Endothelial cell of umbilical vein (primary cell): ENCODE measurements at regions not wholly inside any gene's neighbourhood (a gene's known extent, or its start where the extent isn't known, plus 50 kb on each side); places are given as distances from the start of the nearest gene placed in this dataset.

Experiments
- BruUV-seq: library from RNA; stranded (reverse); fragments of 400-500 nt; replicated peaks from 2 replicates; lab custom pipeline; 2021; lab: Mats Ljungman, UMichigan
- CTCF ChIA-PET: fragments of 300-600, 350-600 bp; sonication (Branson Sonifier 250); formaldehyde crosslinking; loops from one replicate; lab custom pipeline; 2021; ENCODE audit warnings: antibody characterized with exemption, inconsistent platforms; lab: Charles Lee
- POLR2A ChIA-PET: fragments of 300-600, 350-600 bp; sonication (Branson Sonifier 250); formaldehyde crosslinking; loops from one replicate; lab custom pipeline; 2021; ENCODE audit warnings: antibody characterized with exemption, inconsistent platforms; lab: Charles Lee
- DNase-seq: peaks from one replicate; pipeline ENCODE4 v3.0.0-alpha.2; 2011; ENCODE audit warnings: low read depth, low spot score
- FAIRE-seq: peaks from 2 replicates; lab custom pipeline; 2011; peaks lifted over from hg19 to GRCh38; lab: Jason Lieb, UNC
- H2AFZ ChIP-seq: 2 replicates; pipeline ENCODE4 v1.6.0; 2012; ENCODE audit warnings: low read depth, low read length, control low read depth, inconsistent platforms
- H3K27ac ChIP-seq: 2 replicates; pipeline ENCODE4 v1.5.1; 2011; ENCODE audit warnings: low read depth, mild to moderate bottlenecking, control low read depth, low read length, moderate library complexity; ENCODE audit not compliant: insufficient read depth
- H3K27me3 ChIP-seq, 2 experiments: 2 replicates each; pipeline versions ENCODE4 v1.6.0 to v1.6.1; 2011; ENCODE audit warnings: low read length in 2 of 2, mixed read lengths in 1 of 2; ENCODE audit not compliant: control insufficient read depth in 2 of 2, insufficient read depth in 2 of 2
- H3K36me3 ChIP-seq, 2 experiments: 2 replicates in 1 of 2; 3 replicates in 1 of 2; pipeline ENCODE4 v1.5.1; 2011; ENCODE audit warnings: low read length in 2 of 2, mild to moderate bottlenecking in 1 of 2, moderate library complexity in 1 of 2; ENCODE audit not compliant: control insufficient read depth in 2 of 2, insufficient read depth in 2 of 2; ENCODE audit errors: extremely low read depth in 1 of 2
- H3K4me1 ChIP-seq: 3 replicates; pipeline ENCODE4 v1.5.1; 2011; ENCODE audit warnings: mild to moderate bottlenecking, low read length; ENCODE audit not compliant: control insufficient read depth, insufficient read depth; ENCODE audit errors: extremely low read depth
- H3K4me2 ChIP-seq: 2 replicates; pipeline ENCODE4 v1.6.1; 2011; ENCODE audit warnings: low read length, control low read depth, mixed read lengths; ENCODE audit not compliant: insufficient read depth
- H3K4me3 ChIP-seq, 3 experiments: fragments of 200-600 bp in 1 of 3; sonication (generic), shearing (Covaris generic) in 1 of 3; replicated peaks in 1 of 3; 2 replicates each; pipeline ENCODE4 v1.5.1; 2011 to 2016; ENCODE audit warnings: control low read depth in 3 of 3, low read length in 3 of 3, mild to moderate bottlenecking in 2 of 3, inconsistent platforms in 1 of 3, low read depth in 1 of 3, moderate library complexity in 1 of 3; ENCODE audit not compliant: insufficient read depth in 1 of 3
- H3K79me2 ChIP-seq: 2 replicates; pipeline ENCODE4 v1.6.0; 2012; ENCODE audit warnings: low read length, inconsistent platforms; ENCODE audit not compliant: control insufficient read depth, insufficient read depth
- H3K9ac ChIP-seq: replicated peaks from 2 replicates; pipeline ENCODE3; 2011; ENCODE audit warnings: low read length, control low read depth; ENCODE audit not compliant: insufficient read depth; ENCODE audit errors: extremely low read depth
- H3K9me1 ChIP-seq: replicated peaks from 3 replicates; pipeline ENCODE4 v1.6.0; 2011; ENCODE audit warnings: mild to moderate bottlenecking, low read length; ENCODE audit not compliant: control insufficient read depth, insufficient read depth; ENCODE audit errors: extremely low read depth
- H3K9me3 ChIP-seq: replicated peaks from 2 replicates; pipeline ENCODE4 v1.5.1; 2012; ENCODE audit warnings: low read length, inconsistent platforms; ENCODE audit not compliant: control insufficient read depth, insufficient read depth
- H4K20me1 ChIP-seq: replicated peaks from 2 replicates; pipeline ENCODE3; 2011; ENCODE audit warnings: mild to moderate bottlenecking, low read length; ENCODE audit not compliant: control insufficient read depth, insufficient read depth; ENCODE audit errors: extremely low read depth
- EZH2 ChIP-seq: IDR thresholded peaks from 2 replicates; pipeline ENCODE4 v1.6.1; 2012; ENCODE audit warnings: borderline replicate concordance, low read depth, mild to moderate bottlenecking, moderate library complexity, low read length, inconsistent platforms; ENCODE audit not compliant: severe bottlenecking
- FOS ChIP-seq: IDR thresholded peaks from 2 replicates; pipeline ENCODE4 v1.6.1; 2011; ENCODE audit warnings: mild to moderate bottlenecking, low read length, moderate library complexity, borderline replicate concordance; ENCODE audit not compliant: insufficient read depth
- GATA2 ChIP-seq: IDR thresholded peaks from 2 replicates; pipeline ENCODE4 v1.7.0; 2011; ENCODE audit warnings: low read depth, mild to moderate bottlenecking, moderate library complexity, mixed read lengths, low read length; ENCODE audit not compliant: insufficient read length, insufficient read depth
- JUN ChIP-seq: IDR thresholded peaks from 2 replicates; pipeline ENCODE4 v1.6.1; 2011; ENCODE audit warnings: borderline replicate concordance, low read depth; ENCODE audit not compliant: insufficient read length, insufficient read depth
- MYC ChIP-seq: IDR thresholded peaks from one replicate; pipeline ENCODE4 v1.6.1; 2011; ENCODE audit warnings: mild to moderate bottlenecking, low read depth, low read length
- POLR2A ChIP-seq: IDR thresholded peaks from 2 replicates; pipeline ENCODE4 v1.6.1; 2012; ENCODE audit warnings: low read depth, mild to moderate bottlenecking, control low read depth, low read length
- POLR2AphosphoS5 ChIP-seq: IDR thresholded peaks from 2 replicates; pipeline ENCODE4 v1.6.1; 2012; ENCODE audit warnings: low read depth, mild to moderate bottlenecking, control low read depth, low read length, moderate library complexity; ENCODE audit not compliant: insufficient read depth
- dilution Hi-C: fragments of 300-500 bp; cut with MboI; formaldehyde crosslinking; loops from one replicate; pipeline ENCODE4 v1.15.0; 2019; ENCODE audit warnings: low sequenced_read_pairs; ENCODE audit not compliant: extremely low pct_ligation_motif_present
- intact Hi-C: fragments of 100-400 bp; cut with micrococcal nuclease; formaldehyde crosslinking; loops from one replicate; pipeline ENCODE4 v1.10.0; 2022
- TF ChIP-seq, protein P1 (sequence below): IDR thresholded peaks from 2 replicates; pipeline ENCODE4 v1.6.1; 2011; ENCODE audit not compliant: insufficient read depth, insufficient read length
- TF ChIP-seq, protein P2 (sequence below), 2 donors: IDR thresholded peaks; 1 replicate in 1 of 2; 2 replicates in 1 of 2; pipeline ENCODE4 v1.5.1; 2011; ENCODE audit warnings: low read length in 2 of 2, mild to moderate bottlenecking in 2 of 2, moderate library complexity in 2 of 2, control low read depth in 1 of 2, inconsistent platforms in 1 of 2, low read depth in 1 of 2; ENCODE audit not compliant: insufficient read depth in 1 of 2; ENCODE audit errors: extremely low read depth in 1 of 2

DNA sequence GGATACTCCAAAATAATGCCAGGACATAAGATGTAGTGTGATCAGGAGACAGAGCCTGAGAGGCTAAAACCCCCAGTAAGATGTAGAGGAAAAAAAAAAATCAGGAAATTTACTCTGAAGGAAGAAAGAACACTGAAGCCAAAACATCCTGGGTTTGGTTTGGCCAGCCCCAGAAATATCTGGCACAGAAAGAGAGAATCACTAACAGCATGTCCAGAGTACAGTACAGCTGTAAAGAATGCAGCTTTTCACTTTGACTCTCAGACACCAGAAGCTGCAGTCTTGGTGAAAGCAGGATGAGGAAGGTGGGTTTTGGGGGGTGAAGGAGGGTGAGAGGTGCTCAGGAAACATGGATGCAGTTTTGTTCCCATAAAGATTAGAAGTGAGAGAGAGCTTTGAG lies 1577.7 kb upstream of the ACVR2A start:
- Histone ChIP-seq H3K27me3 (no peaks in the 10 kb centered on the region), H3K4me1 (no peaks in the 10 kb centered on the region), H3K9ac (no peak overlapping the region), H4K20me1 (no peaks in the 10 kb centered on the region), H3K27ac (no peak overlapping the region), H3K9me3 (no peaks in the 10 kb centered on the region), H3K4me2 (no peak overlapping the region), H3K36me3 (no peaks in the 10 kb centered on the region), H3K4me3 (no peak overlapping the region), H2AFZ (no peak overlapping the region), H3K9me1 (no peaks in the 10 kb centered on the region), H3K79me2 (no peaks in the 10 kb centered on the region)
- intact Hi-C loops (no loop called here), dilution Hi-C loops (no loop called here)
- no TSS peak for BruUV-seq
- ChIA-PET CTCF (interaction anchor here (1.0 kb wide), 1 partner anchor 45 kb away, joined by 3 read pairs; no protein-coding TSS in a partner anchor), POLR2A (no interaction called here)
- no peak for FAIRE-seq
- TF ChIP-seq EZH2 (no peak), GATA2 (no peak), POLR2AphosphoS5 (no peak), POLR2A (no peak), FOS (no peak), MYC (no peak), JUN (no peak)
- TF ChIP-seq, protein P1, sequence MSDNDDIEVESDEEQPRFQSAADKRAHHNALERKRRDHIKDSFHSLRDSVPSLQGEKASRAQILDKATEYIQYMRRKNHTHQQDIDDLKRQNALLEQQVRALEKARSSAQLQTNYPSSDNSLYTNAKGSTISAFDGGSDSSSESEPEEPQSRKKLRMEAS = no peak
- TF ChIP-seq, protein P2, sequence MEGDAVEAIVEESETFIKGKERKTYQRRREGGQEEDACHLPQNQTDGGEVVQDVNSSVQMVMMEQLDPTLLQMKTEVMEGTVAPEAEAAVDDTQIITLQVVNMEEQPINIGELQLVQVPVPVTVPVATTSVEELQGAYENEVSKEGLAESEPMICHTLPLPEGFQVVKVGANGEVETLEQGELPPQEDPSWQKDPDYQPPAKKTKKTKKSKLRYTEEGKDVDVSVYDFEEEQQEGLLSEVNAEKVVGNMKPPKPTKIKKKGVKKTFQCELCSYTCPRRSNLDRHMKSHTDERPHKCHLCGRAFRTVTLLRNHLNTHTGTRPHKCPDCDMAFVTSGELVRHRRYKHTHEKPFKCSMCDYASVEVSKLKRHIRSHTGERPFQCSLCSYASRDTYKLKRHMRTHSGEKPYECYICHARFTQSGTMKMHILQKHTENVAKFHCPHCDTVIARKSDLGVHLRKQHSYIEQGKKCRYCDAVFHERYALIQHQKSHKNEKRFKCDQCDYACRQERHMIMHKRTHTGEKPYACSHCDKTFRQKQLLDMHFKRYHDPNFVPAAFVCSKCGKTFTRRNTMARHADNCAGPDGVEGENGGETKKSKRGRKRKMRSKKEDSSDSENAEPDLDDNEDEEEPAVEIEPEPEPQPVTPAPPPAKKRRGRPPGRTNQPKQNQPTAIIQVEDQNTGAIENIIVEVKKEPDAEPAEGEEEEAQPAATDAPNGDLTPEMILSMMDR (IDR thresholded peaks at IDR 0.05; ENCODE audit: extremely low read depth in 1 of 2, insufficient read depth in 1 of 2, low read depth in 1 of 2, low read length in 2 of 2) = no peak
- DNase-seq = no peak
